GM19023 (cell line): ENCODE measurements at regions not wholly inside any gene's neighbourhood (a gene's known extent, or its start where the extent isn't known, plus 50 kb on each side); places are given as distances from the start of the nearest gene placed in this dataset.

Experiments
- ATAC-seq: cut with Tn5 transposase; IDR thresholded peaks from one replicate; pipeline ENCODE4 v1.9.1; 2021; ENCODE audit warnings: mild to moderate bottlenecking, moderate library complexity; ENCODE audit not compliant: unreplicated experiment

DNA sequence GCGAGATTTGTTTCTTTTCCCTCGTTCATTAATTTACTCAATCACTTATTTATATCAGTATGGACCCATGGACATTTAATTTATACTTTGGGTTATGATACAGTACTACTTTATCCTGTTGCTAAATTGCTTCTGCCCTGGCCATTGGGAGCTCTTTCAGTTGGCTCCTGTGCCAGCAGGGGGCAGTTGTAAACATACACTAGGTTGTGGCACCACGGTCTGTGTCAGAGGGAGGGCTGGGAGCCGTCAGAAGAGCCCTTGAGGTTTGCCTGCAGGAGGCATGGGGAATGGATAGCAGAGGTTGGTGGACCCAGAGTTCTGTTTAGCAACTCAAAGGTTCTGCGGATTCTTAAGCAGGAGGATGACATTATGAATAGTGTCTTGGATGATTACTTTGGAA is 94.3 kb downstream of the ERCC5 start:
- ATAC-seq = no peak

DNA sequence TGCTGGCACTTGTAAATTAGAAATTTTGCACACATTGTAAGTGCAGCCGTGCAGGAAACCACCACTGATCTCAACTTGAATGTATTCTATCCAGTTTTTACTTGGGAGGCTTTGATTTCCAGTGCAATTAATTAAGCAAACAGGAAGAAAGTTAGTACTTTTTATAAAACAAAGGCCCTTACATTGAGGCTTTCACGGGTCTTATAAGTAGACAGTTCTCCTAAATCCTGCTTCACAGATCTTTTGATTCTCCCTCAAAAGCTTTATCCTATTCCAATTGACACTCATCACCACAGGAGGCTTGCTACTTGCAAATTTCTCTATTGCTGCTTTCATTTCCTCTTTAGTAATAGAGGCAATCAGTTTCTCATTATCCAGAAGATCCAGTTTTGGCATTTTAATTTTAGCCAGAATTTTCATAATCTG is 90.1 kb downstream of the ERCC5 start:
- no peak for ATAC-seq

DNA sequence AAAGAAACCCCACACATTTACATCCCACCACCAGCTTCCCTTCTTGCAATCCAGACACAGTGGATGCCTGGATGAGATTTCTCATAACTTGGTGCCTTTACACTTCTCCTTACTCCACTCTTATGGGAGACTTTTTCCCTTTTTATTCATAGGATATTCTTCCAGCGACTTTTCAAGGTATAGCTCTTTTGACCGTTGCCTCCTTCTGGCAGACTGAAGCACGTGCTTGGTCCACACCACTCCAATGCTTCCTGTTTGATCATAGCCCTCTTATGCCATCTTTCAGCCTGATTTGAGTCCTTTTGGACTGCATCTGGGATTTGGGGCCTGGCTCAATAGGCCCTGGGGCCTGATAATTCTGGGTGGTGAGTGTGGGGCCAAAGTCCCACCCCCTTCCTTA is 87.7 kb downstream of the ERCC5 start:
- no peak for ATAC-seq

GRCh38 chr13:102933122-102933521 is 87.3 kb downstream of the ERCC5 start:
- no peak for ATAC-seq

- no peak for ATAC-seq
These were observed 86.5 kb downstream of the ERCC5 start for GRCh38 chr13:102932331-102932730.

DNA sequence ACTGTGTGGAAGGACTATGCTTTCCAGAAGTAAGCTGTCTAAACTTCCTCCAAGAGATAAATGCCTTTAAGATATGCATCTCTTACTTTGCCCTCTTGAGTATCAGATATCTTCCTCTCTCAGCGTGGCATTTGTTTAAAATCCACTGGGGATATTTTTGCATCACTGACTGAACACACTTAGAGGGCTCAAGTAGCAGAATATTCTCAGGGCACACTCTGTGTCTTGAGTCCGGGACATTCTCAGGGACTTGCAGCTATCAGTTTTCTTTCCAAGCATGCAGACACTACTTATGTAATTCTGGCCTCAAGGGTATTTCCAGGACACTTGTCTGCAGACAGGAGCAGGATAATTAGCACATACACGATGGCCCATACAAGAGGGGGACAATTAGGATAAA is 84.7 kb downstream of the ERCC5 start:
- no peak for ATAC-seq

DNA sequence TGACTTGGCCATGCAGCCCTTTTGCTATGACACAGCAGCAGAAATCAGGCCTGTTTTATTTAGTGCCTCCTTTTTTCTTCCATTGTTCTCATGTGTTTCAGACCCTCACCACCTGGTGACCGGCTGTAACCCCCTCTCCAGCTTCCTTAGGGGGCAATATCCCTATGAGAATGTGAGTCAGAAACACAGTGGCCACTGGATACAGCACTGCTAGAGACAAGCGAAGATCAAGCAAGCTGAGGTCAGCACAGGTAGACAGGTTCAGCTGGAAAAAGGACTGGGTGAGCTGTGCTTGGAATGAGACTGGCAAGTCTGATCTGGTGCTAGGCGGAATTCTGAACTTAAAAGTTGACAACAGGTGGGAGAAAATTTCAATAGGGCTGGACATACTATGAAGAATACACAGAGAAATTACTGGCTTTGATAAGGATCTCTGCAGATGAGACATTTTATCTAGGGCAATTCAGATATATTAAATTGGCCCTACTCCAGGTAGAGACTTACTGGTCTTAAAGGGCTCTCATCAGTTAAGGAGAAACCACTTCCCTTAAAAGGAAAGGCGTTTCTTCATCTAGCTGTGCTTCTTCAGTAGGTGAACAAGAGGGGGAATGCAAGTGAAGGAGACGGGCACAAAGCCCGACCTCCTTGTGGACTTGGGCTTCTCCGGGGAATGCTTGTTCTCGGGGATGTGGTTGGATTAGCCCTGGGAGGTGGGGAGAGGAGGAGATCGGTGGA is 83.3 kb downstream of the ERCC5 start:
- no peak for ATAC-seq
